ENCODE measurements at regions not wholly inside any gene's neighbourhood (a gene's known extent, or its start where the extent isn't known, plus 50 kb on each side); places are given as distances from the start of the nearest gene placed in this dataset.

DNA sequence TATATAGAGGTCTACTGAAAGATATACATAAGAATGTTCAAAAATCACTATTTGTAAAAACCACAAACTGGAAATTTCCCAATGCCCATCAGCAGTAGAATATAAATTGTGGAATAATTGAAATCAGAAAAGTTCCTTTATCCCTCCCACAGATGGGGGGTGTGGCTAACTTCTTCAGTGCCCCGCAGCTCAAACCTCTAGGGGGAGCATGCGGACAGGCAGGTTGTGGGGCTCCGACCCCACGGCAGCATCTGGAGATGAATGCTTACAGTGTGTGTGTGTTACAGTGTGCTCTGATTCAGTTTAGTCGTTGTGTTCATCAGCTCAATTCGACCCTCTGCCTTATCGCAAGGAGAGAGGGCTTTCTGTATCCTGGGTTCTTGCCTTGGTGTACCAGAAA, 262.1 kb upstream of the LRRC7 start:
- peaks cover 0 to 4% (median 0%) of the 10 kb centered on the region in 3 donors for H3K9me3 ChIP-seq (ENCODE audit: control insufficient read depth in 2 of 3, insufficient read depth in 1 of 3, low read length in 3 of 3)
- no peaks in the 10 kb centered on the region for H3K36me3 ChIP-seq (ENCODE audit: control insufficient read depth in 2 of 3, insufficient read depth in 3 of 3, low read length in 3 of 3)
- no peaks in the 10 kb centered on the region for H3K4me1 ChIP-seq (ENCODE audit: control insufficient read depth in 2 of 3, insufficient read depth in 2 of 3, low read depth in 1 of 3, low read length in 3 of 3)
- no peak overlapping the region for H3K9ac ChIP-seq (ENCODE audit: low read length in 3 of 3)
- H3K27ac ChIP-seq (ENCODE audit: low read depth in 2 of 2, low read length in 2 of 2), result no peak overlapping the region
- FAIRE-seq, result no peak
- DNase-seq, result no peak
- TF ChIP-seq, protein P1, sequence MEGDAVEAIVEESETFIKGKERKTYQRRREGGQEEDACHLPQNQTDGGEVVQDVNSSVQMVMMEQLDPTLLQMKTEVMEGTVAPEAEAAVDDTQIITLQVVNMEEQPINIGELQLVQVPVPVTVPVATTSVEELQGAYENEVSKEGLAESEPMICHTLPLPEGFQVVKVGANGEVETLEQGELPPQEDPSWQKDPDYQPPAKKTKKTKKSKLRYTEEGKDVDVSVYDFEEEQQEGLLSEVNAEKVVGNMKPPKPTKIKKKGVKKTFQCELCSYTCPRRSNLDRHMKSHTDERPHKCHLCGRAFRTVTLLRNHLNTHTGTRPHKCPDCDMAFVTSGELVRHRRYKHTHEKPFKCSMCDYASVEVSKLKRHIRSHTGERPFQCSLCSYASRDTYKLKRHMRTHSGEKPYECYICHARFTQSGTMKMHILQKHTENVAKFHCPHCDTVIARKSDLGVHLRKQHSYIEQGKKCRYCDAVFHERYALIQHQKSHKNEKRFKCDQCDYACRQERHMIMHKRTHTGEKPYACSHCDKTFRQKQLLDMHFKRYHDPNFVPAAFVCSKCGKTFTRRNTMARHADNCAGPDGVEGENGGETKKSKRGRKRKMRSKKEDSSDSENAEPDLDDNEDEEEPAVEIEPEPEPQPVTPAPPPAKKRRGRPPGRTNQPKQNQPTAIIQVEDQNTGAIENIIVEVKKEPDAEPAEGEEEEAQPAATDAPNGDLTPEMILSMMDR (IDR thresholded peaks at IDR 0.05; ENCODE audit: borderline replicate concordance, extremely low read depth, insufficient read depth), result no peak
- no peaks in the 10 kb centered on the region for H3K27me3 ChIP-seq (ENCODE audit: control insufficient read depth, insufficient read depth, low read length)
- no peak overlapping the region for H3K4me3 ChIP-seq (ENCODE audit: low read length in 3 of 3)
- intact Hi-C loops (cut with DNase I), result no loop called here

DNA sequence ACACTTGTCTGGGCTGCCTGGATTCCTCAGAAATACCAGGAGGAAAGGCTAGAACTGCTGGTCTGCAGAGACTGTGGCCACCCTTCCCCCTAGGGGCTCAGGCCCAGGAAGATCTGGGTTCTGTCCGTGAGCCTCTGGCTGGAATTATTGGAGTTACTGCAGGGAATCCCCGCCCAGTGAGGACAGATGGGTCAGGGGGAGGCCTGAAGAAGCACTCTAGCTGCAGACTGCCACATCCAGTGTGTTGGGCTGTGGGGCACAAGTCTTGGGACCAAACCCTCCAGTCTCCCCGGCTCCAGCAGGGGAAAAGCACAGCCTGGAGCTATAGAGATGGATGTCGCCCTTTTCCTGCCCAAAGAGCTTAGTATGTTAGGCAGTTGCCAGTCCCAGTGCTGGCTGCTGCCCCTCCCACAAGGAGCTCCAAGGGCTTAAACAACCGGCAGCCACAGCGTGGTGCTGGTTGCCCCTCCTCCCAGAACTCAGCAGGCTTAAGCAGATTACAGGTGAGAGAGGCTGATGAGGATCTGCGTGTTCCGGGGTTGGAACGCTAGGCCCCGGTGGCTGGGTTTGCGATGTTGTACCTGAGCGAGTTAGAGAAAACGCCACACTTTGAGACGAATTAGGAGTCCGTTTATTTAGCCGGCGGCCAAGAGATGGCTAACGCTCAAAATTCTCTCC, 255.5 kb upstream of the LRRC7 start:
- Histone ChIP-seq H3K27ac (ENCODE audit: low read depth in 2 of 2, low read length in 2 of 2) (no peak overlapping the region), H3K36me3 (ENCODE audit: control insufficient read depth in 2 of 3, insufficient read depth in 3 of 3, low read length in 3 of 3) (no peaks in the 10 kb centered on the region), H3K4me3 (ENCODE audit: low read length in 3 of 3) (no peak overlapping the region), H3K27me3 (ENCODE audit: control insufficient read depth, insufficient read depth, low read length) (no peaks in the 10 kb centered on the region), H3K4me1 (ENCODE audit: control insufficient read depth in 2 of 3, insufficient read depth in 2 of 3, low read depth in 1 of 3, low read length in 3 of 3) (no peaks in the 10 kb centered on the region), H3K9ac (ENCODE audit: low read length in 3 of 3) (no peak overlapping the region), H3K9me3 (ENCODE audit: control insufficient read depth in 2 of 3, insufficient read depth in 1 of 3, low read length in 3 of 3) (peaks cover 0 to 2% (median 0%) of the 10 kb centered on the region in 3 donors)
- intact Hi-C loops (cut with DNase I), result no loop called here
- FAIRE-seq, result no peak
- no peak for DNase-seq
- TF ChIP-seq, protein P1 (IDR thresholded peaks at IDR 0.05; ENCODE audit: borderline replicate concordance, extremely low read depth, insufficient read depth), result no peak

DNA sequence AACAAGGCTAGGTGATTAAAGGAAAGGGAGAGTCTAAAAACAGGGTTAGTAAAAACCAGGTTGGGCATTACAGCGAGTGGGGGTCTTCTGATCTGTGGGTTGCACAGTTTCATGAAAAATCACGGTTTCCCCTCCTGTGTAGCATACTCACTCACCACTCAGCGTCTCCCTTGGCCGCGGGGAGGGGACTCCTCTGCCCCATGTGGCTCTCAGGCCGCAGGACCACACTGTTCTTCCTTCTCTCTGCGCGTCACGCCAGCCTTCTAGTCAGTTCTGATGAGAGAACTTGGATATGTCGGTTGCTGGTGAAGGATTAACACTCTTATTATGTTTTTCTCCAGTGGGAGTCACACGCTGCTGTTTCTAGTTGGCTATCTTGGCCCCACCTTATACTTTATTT, 254.6 kb upstream of the LRRC7 start:
- Histone ChIP-seq H3K4me3 (ENCODE audit: low read length in 3 of 3) (no peak overlapping the region), H3K4me1 (ENCODE audit: control insufficient read depth in 2 of 3, insufficient read depth in 2 of 3, low read depth in 1 of 3, low read length in 3 of 3) (no peaks in the 10 kb centered on the region), H3K9me3 (ENCODE audit: control insufficient read depth in 2 of 3, insufficient read depth in 1 of 3, low read length in 3 of 3) (peaks cover 0 to 2% (median 0%) of the 10 kb centered on the region in 3 donors), H3K9ac (ENCODE audit: low read length in 3 of 3) (no peak overlapping the region), H3K27ac (ENCODE audit: low read depth in 2 of 2, low read length in 2 of 2) (no peak overlapping the region), H3K27me3 (ENCODE audit: control insufficient read depth, insufficient read depth, low read length) (no peaks in the 10 kb centered on the region), H3K36me3 (ENCODE audit: control insufficient read depth in 2 of 3, insufficient read depth in 3 of 3, low read length in 3 of 3) (no peaks in the 10 kb centered on the region)
- FAIRE-seq (no peak), DNase-seq (no peak)
- TF ChIP-seq, protein P1 (IDR thresholded peaks at IDR 0.05; ENCODE audit: borderline replicate concordance, extremely low read depth, insufficient read depth), result no peak
- intact Hi-C loops (cut with DNase I), result no loop called here

DNA sequence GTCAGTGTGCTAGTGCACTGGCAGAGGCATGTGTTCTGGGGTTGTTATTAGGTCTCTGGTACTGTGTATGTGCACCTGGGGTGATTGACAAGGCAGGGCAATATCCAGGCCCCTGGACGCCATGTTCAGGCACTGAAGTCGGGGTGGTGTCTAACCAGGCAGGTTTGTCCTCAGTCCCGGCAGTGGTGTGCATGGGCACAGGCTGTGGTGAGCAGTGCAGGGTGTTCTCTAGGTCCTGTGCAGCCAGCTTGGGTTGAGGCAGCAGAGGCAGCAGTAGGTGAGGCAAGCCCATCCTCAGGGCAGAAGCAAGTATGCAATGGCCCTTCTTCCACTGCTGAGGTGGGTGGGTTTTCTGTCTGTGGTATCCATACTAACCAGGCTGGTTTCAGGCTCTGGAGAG, 252.3 kb upstream of the LRRC7 start:
- Histone ChIP-seq H3K27me3 (ENCODE audit: control insufficient read depth, insufficient read depth, low read length) (no peaks in the 10 kb centered on the region), H3K4me1 (ENCODE audit: control insufficient read depth in 2 of 3, insufficient read depth in 2 of 3, low read depth in 1 of 3, low read length in 3 of 3) (no peaks in the 10 kb centered on the region), H3K36me3 (ENCODE audit: control insufficient read depth in 2 of 3, insufficient read depth in 3 of 3, low read length in 3 of 3) (no peaks in the 10 kb centered on the region), H3K9me3 (ENCODE audit: control insufficient read depth in 2 of 3, insufficient read depth in 1 of 3, low read length in 3 of 3) (peaks cover 0 to 2% (median 0%) of the 10 kb centered on the region in 3 donors), H3K4me3 (ENCODE audit: low read length in 3 of 3) (no peak overlapping the region), H3K9ac (ENCODE audit: low read length in 3 of 3) (no peak overlapping the region), H3K27ac (ENCODE audit: low read depth in 2 of 2, low read length in 2 of 2) (no peak overlapping the region)
- DNase-seq (no peak), FAIRE-seq (no peak)
- TF ChIP-seq, protein P1 (IDR thresholded peaks at IDR 0.05; ENCODE audit: borderline replicate concordance, extremely low read depth, insufficient read depth), result no peak
- intact Hi-C loops (cut with DNase I), result no loop called here

Data from kidney (tissue), 13 donors.